ENCODE measurements at regions not wholly inside any gene's neighbourhood (a gene's known extent, or its start where the extent isn't known, plus 50 kb on each side); places are given as distances from the start of the nearest gene placed in this dataset.

DNA sequence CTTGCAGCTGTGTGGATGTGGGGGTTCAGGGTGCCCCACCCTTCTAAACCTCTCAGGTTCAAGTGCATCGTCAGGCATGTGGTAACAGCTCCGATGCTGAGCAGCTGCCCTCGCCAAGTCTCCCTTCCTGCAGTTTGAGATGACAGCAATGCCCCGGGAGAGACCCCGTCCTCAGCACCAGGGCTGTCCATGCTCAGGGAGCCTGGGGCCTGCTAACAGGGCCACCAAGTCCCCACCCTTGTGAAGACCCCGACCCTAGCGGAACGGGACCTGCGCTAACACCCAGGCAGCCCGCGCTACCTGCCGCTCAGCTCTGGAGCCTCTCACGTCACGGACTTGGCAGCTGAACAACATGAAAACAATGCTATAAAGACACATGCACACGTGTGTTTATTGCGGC is 159.2 kb upstream of the C1orf174 start:
- TF ChIP-seq, protein P1, sequence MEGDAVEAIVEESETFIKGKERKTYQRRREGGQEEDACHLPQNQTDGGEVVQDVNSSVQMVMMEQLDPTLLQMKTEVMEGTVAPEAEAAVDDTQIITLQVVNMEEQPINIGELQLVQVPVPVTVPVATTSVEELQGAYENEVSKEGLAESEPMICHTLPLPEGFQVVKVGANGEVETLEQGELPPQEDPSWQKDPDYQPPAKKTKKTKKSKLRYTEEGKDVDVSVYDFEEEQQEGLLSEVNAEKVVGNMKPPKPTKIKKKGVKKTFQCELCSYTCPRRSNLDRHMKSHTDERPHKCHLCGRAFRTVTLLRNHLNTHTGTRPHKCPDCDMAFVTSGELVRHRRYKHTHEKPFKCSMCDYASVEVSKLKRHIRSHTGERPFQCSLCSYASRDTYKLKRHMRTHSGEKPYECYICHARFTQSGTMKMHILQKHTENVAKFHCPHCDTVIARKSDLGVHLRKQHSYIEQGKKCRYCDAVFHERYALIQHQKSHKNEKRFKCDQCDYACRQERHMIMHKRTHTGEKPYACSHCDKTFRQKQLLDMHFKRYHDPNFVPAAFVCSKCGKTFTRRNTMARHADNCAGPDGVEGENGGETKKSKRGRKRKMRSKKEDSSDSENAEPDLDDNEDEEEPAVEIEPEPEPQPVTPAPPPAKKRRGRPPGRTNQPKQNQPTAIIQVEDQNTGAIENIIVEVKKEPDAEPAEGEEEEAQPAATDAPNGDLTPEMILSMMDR (IDR thresholded peaks at IDR 0.05; ENCODE audit: borderline replicate concordance, extremely low read depth, low read length, poor library complexity, severe bottlenecking), result no peak
- TF ChIP-seq EZH2 (IDR thresholded peaks at IDR 0.05; ENCODE audit: borderline replicate concordance, low read depth, low read length, severe bottlenecking), result no peak

All from DND-41 (cell line).